ENCODE measurements at regions not wholly inside any gene's neighbourhood (a gene's known extent, or its start where the extent isn't known, plus 50 kb on each side); places are given as distances from the start of the nearest gene placed in this dataset.
"Not testable (repeated sequence)": the region's sequence is repeated elsewhere in the genome, so short reads cannot be mapped to it uniquely, and the experiment has no call there.

GRCh38 chr13:34356686-34357434 lies 538.9 kb downstream of the RFC3 start:
- no peak for DNase-seq (ENCODE audit: low read depth)

GRCh38 chr13:34357435-34358232 lies 539.7 kb downstream of the RFC3 start:
- peak; percentile 93 for DNase-seq (ENCODE audit: low read depth)

- DNase-seq (ENCODE audit: low read depth), result peak; percentile 67
Measured at GRCh38 chr13:34358811-34359513, 541.0 kb downstream of the RFC3 start.

- peak; percentile 34 for DNase-seq (ENCODE audit: low read depth)
Measured at GRCh38 chr13:34360702-34361101, 542.8 kb downstream of the RFC3 start.

- DNase-seq (ENCODE audit: low read depth), result no peak
Measured at GRCh38 chr13:34361560-34361959, 543.6 kb downstream of the RFC3 start.

- no peak for DNase-seq (ENCODE audit: low read depth)
Measured at GRCh38 chr13:34363266-34363665, 545.3 kb downstream of the RFC3 start.

GRCh38 chr13:34364633-34365032 lies 546.7 kb downstream of the RFC3 start:
- no peak for DNase-seq (ENCODE audit: low read depth)

- DNase-seq (ENCODE audit: low read depth), result no peak
Measured at GRCh38 chr13:34369931-34370330, 552.0 kb downstream of the RFC3 start.

- no peak for DNase-seq (ENCODE audit: low read depth)
Measured at GRCh38 chr13:34371108-34371507, 553.2 kb downstream of the RFC3 start.

- DNase-seq (ENCODE audit: low read depth), result no peak
Measured at GRCh38 chr13:34371645-34372395, 553.9 kb downstream of the RFC3 start.

- DNase-seq (ENCODE audit: low read depth), result peak; percentile 67
Measured at GRCh38 chr13:34372581-34372980, 554.6 kb downstream of the RFC3 start.

- no peak for DNase-seq (ENCODE audit: low read depth)
Measured at GRCh38 chr13:34376483-34376882, 558.5 kb downstream of the RFC3 start.

- no peak for DNase-seq (ENCODE audit: low read depth)
Measured at GRCh38 chr13:34381228-34381627, 560.8 kb upstream of the NBEA start.

- DNase-seq (ENCODE audit: low read depth), result no peak
Measured at GRCh38 chr13:34383728-34384127, 558.3 kb upstream of the NBEA start.

GRCh38 chr13:34386229-34386628 lies 555.8 kb upstream of the NBEA start:
- DNase-seq (ENCODE audit: low read depth), result not testable (repeated sequence)

GRCh38 chr13:34391076-34391475 lies 551.0 kb upstream of the NBEA start:
- DNase-seq (ENCODE audit: low read depth), result peak; percentile 64

GRCh38 chr13:34401696-34402095 lies 540.4 kb upstream of the NBEA start:
- no peak for DNase-seq (ENCODE audit: low read depth)

GRCh38 chr13:34405410-34406181 lies 536.5 kb upstream of the NBEA start:
- DNase-seq (ENCODE audit: low read depth), result no peak

- no peak for DNase-seq (ENCODE audit: low read depth)
Measured at GRCh38 chr13:34408640-34409039, 533.4 kb upstream of the NBEA start.

- no peak for DNase-seq (ENCODE audit: low read depth)
Measured at GRCh38 chr13:34409496-34410182, 532.4 kb upstream of the NBEA start.

All from HT1080 (cell line).